ENCODE measurements at regions not wholly inside any gene's neighbourhood (a gene's known extent, or its start where the extent isn't known, plus 50 kb on each side); places are given as distances from the start of the nearest gene placed in this dataset.

GRCh38 chr2:78417355-78417754 is 608.1 kb upstream of the REG3G start:
- peak in 1 of 4 donors; percentile 8 for DNase-seq (ENCODE audit: low read depth in 4 of 4, low spot score in 3 of 4)

- DNase-seq (ENCODE audit: low read depth in 4 of 4, low spot score in 3 of 4) = no peak
Observed at GRCh38 chr2:78418021-78418420, 607.5 kb upstream of the REG3G start.

- no peak for DNase-seq (ENCODE audit: low read depth in 4 of 4, low spot score in 3 of 4)
Observed at GRCh38 chr2:78420132-78420531, 605.4 kb upstream of the REG3G start.

GRCh38 chr2:78423631-78424030 is 601.9 kb upstream of the REG3G start:
- no peak for DNase-seq (ENCODE audit: low read depth in 4 of 4, low spot score in 3 of 4)

GRCh38 chr2:78427170-78427569 is 598.3 kb upstream of the REG3G start:
- DNase-seq (ENCODE audit: low read depth in 4 of 4, low spot score in 3 of 4) = no peak

- no peak for DNase-seq (ENCODE audit: low read depth in 4 of 4, low spot score in 3 of 4)
Observed at GRCh38 chr2:78431241-78431640, 594.3 kb upstream of the REG3G start.

GRCh38 chr2:78439122-78439521 is 586.4 kb upstream of the REG3G start:
- no peak for DNase-seq (ENCODE audit: low read depth in 4 of 4, low spot score in 3 of 4)

GRCh38 chr2:78455586-78455985 is 569.9 kb upstream of the REG3G start:
- no peak for DNase-seq (ENCODE audit: low read depth in 4 of 4, low spot score in 3 of 4)

GRCh38 chr2:78457269-78457668 is 568.2 kb upstream of the REG3G start:
- no peak for DNase-seq (ENCODE audit: low read depth in 4 of 4, low spot score in 3 of 4)

- DNase-seq (ENCODE audit: low read depth in 4 of 4, low spot score in 3 of 4) = no peak
Observed at GRCh38 chr2:78465707-78466106, 559.8 kb upstream of the REG3G start.

GRCh38 chr2:78476619-78477229 is 548.8 kb upstream of the REG3G start:
- DNase-seq (ENCODE audit: low read depth in 4 of 4, low spot score in 3 of 4) = no peak

- DNase-seq (ENCODE audit: low read depth in 4 of 4, low spot score in 3 of 4) = no peak
Observed at GRCh38 chr2:78486565-78486964, 538.9 kb upstream of the REG3G start.

- no peak for DNase-seq (ENCODE audit: low read depth in 4 of 4, low spot score in 3 of 4)
Observed at GRCh38 chr2:78498125-78498524, 527.4 kb upstream of the REG3G start.

GRCh38 chr2:78506301-78506700 is 519.2 kb upstream of the REG3G start:
- no peak for DNase-seq (ENCODE audit: low read depth in 4 of 4, low spot score in 3 of 4)

- no peak for DNase-seq (ENCODE audit: low read depth in 4 of 4, low spot score in 3 of 4)
Observed at GRCh38 chr2:78521938-78522337, 503.6 kb upstream of the REG3G start.

- no peak for DNase-seq (ENCODE audit: low read depth in 4 of 4, low spot score in 3 of 4)
Observed at GRCh38 chr2:78532762-78533379, 492.6 kb upstream of the REG3G start.

GRCh38 chr2:78535395-78535794 is 490.1 kb upstream of the REG3G start:
- DNase-seq (ENCODE audit: low read depth in 4 of 4, low spot score in 3 of 4) = no peak

- no peak for DNase-seq (ENCODE audit: low read depth in 4 of 4, low spot score in 3 of 4)
Observed at GRCh38 chr2:78538322-78538721, 487.2 kb upstream of the REG3G start.

GRCh38 chr2:78540255-78540654 is 485.2 kb upstream of the REG3G start:
- no peak for DNase-seq (ENCODE audit: low read depth in 4 of 4, low spot score in 3 of 4)

GRCh38 chr2:78541088-78541450 is 484.4 kb upstream of the REG3G start:
- no peak for DNase-seq (ENCODE audit: low read depth in 4 of 4, low spot score in 3 of 4)

- DNase-seq (ENCODE audit: low read depth in 4 of 4, low spot score in 3 of 4) = no peak
Observed at GRCh38 chr2:78541451-78542267, 483.8 kb upstream of the REG3G start.

GRCh38 chr2:78546843-78547242 is 478.7 kb upstream of the REG3G start:
- DNase-seq (ENCODE audit: low read depth in 4 of 4, low spot score in 3 of 4) = no peak
